MCF 10A (cell line): ENCODE measurements at regions not wholly inside any gene's neighbourhood (a gene's known extent, or its start where the extent isn't known, plus 50 kb on each side); places are given as distances from the start of the nearest gene placed in this dataset.

ENCODE experiments used
- BruUV-seq: library from RNA; stranded (reverse); fragments of 400-500 nt; replicated peaks from 2 replicates; lab custom pipeline; 2021; lab: Mats Ljungman, UMichigan
- CTCF ChIA-PET: fragments of 300-600 bp; sonication (Branson Sonifier 250); formaldehyde crosslinking; extraction: SDS; loops from one replicate; lab custom pipeline; 2021; ENCODE audit warnings: antibody characterized with exemption, inconsistent platforms; lab: Yijun Ruan, JAX
- POLR2A ChIA-PET: fragments of 300-600, 350-650 bp; sonication (Branson Sonifier 250); formaldehyde crosslinking; extraction: SDS; loops from one replicate; lab custom pipeline; 2020; ENCODE audit warnings: antibody characterized with exemption, inconsistent platforms; lab: Yijun Ruan, JAX
- DNase-seq: peaks from one replicate; pipeline ENCODE4 v3.0.0-alpha.2; 2018; ENCODE audit not compliant: unreplicated experiment
- H3K27ac Mint-ChIP-seq: one replicate; pipeline ENCODE4 v1.8.0; 2022; ENCODE audit warnings: mild to moderate bottlenecking, low read depth, mixed read lengths; ENCODE audit not compliant: unreplicated experiment
- H3K27me3 Mint-ChIP-seq: one replicate; pipeline ENCODE4 v1.8.0; 2022; ENCODE audit warnings: mixed read lengths; ENCODE audit not compliant: insufficient read depth, unreplicated experiment
- H3K36me3 Mint-ChIP-seq: one replicate; pipeline ENCODE4 v1.8.0; 2022; ENCODE audit warnings: mild to moderate bottlenecking, moderate library complexity, mixed read lengths; ENCODE audit not compliant: insufficient read depth, unreplicated experiment
- H3K4me1 Mint-ChIP-seq: one replicate; pipeline ENCODE4 v1.8.0; 2022; ENCODE audit warnings: mixed read lengths; ENCODE audit not compliant: insufficient read depth, unreplicated experiment
- H3K4me3 Mint-ChIP-seq: one replicate; pipeline ENCODE4 v1.8.0; 2022; ENCODE audit warnings: mild to moderate bottlenecking, moderate library complexity, mixed read lengths; ENCODE audit not compliant: unreplicated experiment
- H3K9me3 Mint-ChIP-seq: one replicate; pipeline ENCODE4 v1.8.0; 2022; ENCODE audit warnings: mixed read lengths; ENCODE audit not compliant: unreplicated experiment
- CTCF ChIP-seq: fragments of 200-600 bp; IDR thresholded peaks from one replicate; pipeline ENCODE4 v1.8.0; 2022; ENCODE audit warnings: antibody characterized with exemption, mild to moderate bottlenecking; ENCODE audit not compliant: unreplicated experiment
- intact Hi-C: fragments of 100-400 bp; cut with micrococcal nuclease; formaldehyde crosslinking; loops from 2 replicates; pipeline ENCODE4 v1.14.1; 2022

GRCh38 chr7:98745722-98746318 lies 124.0 kb downstream of the TMEM130 start:
- CTCF ChIA-PET: interaction anchor here (0.6 to 4.4 kb wide), 61 partner anchors 9 to 1105 kb away, joined by 3 to 83 read pairs (median 4); no protein-coding TSS in a partner anchor
- BruUV-seq: no TSS peak
- intact Hi-C loops: loop anchor here (1.0 to 10.0 kb wide), 3 partner anchors 95 to 313 kb away; partner anchors contain the start of gene NPTX2

GRCh38 chr7:98748090-98748489 lies 121.7 kb downstream of the TMEM130 start:
- ChIA-PET POLR2A (no interaction called here), CTCF (interaction anchor here (0.6 kb wide), 2 partner anchors 119 to 1305 kb away, joined by 3 to 4 read pairs; no protein-coding TSS in a partner anchor)
- intact Hi-C loops: loop anchor here (10.0 kb wide), 1 partner anchor 133 kb away; the partner anchor contains the start of gene NPTX2
- no peaks in the 10 kb centered on the region for H3K4me1 Mint-ChIP-seq
- no peaks in the 10 kb centered on the region for H3K9me3 Mint-ChIP-seq
- H3K4me3 Mint-ChIP-seq: no peak overlapping the region
- no peak for TF ChIP-seq CTCF
- no peak for DNase-seq
- no peak overlapping the region for H3K27ac Mint-ChIP-seq
- H3K27me3 Mint-ChIP-seq: peaks cover 22% of the 10 kb centered on the region
- BruUV-seq: no TSS peak
- no peaks in the 10 kb centered on the region for H3K36me3 Mint-ChIP-seq

More at GRCh38 chr7:98745722-98746318, 124.0 kb downstream of the TMEM130 start:
- Mint-ChIP-seq H3K4me1 (no peaks in the 10 kb centered on the region), H3K27ac (no peak overlapping the region), H3K4me3 (no peak overlapping the region), H3K9me3 (no peaks in the 10 kb centered on the region), H3K36me3 (no peaks in the 10 kb centered on the region), H3K27me3 (peaks cover 22% of the 10 kb centered on the region)
- peak; percentile 72 for TF ChIP-seq CTCF
- POLR2A ChIA-PET: interaction anchor here (0.7 kb wide), 1 partner anchor 56 kb away, joined by 4 read pairs; no protein-coding TSS in a partner anchor
- DNase-seq: peak; percentile 81

GRCh38 chr7:98753176-98753575 lies 116.6 kb downstream of the TMEM130 start:
- no peak overlapping the region for H3K4me3 Mint-ChIP-seq
- ChIA-PET CTCF (interaction anchor here (0.6 to 1.0 kb wide), 4 partner anchors 10 to 321 kb away, joined by 3 to 4 read pairs (median 3); no protein-coding TSS in a partner anchor), POLR2A (no interaction called here)
- H3K27ac Mint-ChIP-seq: no peak overlapping the region
- no peaks in the 10 kb centered on the region for H3K4me1 Mint-ChIP-seq
- peaks cover 13% of the 10 kb centered on the region for H3K27me3 Mint-ChIP-seq
- peaks cover 2% of the 10 kb centered on the region for H3K9me3 Mint-ChIP-seq
- no peaks in the 10 kb centered on the region for H3K36me3 Mint-ChIP-seq
- no peak for DNase-seq
- BruUV-seq: no TSS peak
- intact Hi-C loops: no loop called here
- TF ChIP-seq CTCF: no peak

GRCh38 chr7:98753989-98754479 lies 115.8 kb downstream of the TMEM130 start:
- CTCF ChIA-PET: no interaction called here

More at GRCh38 chr7:98753989-98754479, 115.8 kb downstream of the TMEM130 start:
- Mint-ChIP-seq H3K27ac (no peak overlapping the region), H3K27me3 (peaks cover 13% of the 10 kb centered on the region), H3K4me3 (no peak overlapping the region), H3K36me3 (no peaks in the 10 kb centered on the region), H3K9me3 (peaks cover 10% of the 10 kb centered on the region), H3K4me1 (no peaks in the 10 kb centered on the region)
- no peak for DNase-seq
- intact Hi-C loops: no loop called here
- TF ChIP-seq CTCF: no peak
- no TSS peak for BruUV-seq
- POLR2A ChIA-PET: no interaction called here
